IPS-15b (cell line): ENCODE measurements at regions not wholly inside any gene's neighbourhood (a gene's known extent, or its start where the extent isn't known, plus 50 kb on each side); places are given as distances from the start of the nearest gene placed in this dataset.

Experiments used
- H3K27me3 ChIP-seq: one replicate; pipeline ENCODE4 v1.6.1; 2013; ENCODE audit warnings: low read length; ENCODE audit not compliant: control insufficient read depth, insufficient read depth
- H3K36me3 ChIP-seq: one replicate; pipeline ENCODE4 v1.6.1; 2013; ENCODE audit warnings: low read length; ENCODE audit not compliant: control insufficient read depth, insufficient read depth
- H3K4me1 ChIP-seq: one replicate; pipeline ENCODE4 v1.6.1; 2013; ENCODE audit warnings: mild to moderate bottlenecking, low read length; ENCODE audit not compliant: control insufficient read depth, insufficient read depth
- H3K4me3 ChIP-seq: one replicate; pipeline ENCODE4 v1.5.1; 2013; ENCODE audit warnings: low read depth, low read length
- H3K9ac ChIP-seq: one replicate; pipeline ENCODE4 v1.6.1; 2013; ENCODE audit warnings: low read depth, mild to moderate bottlenecking, low read length
- H3K9me3 ChIP-seq: one replicate; pipeline ENCODE4 v1.6.1; 2013; ENCODE audit warnings: mild to moderate bottlenecking, low read length; ENCODE audit not compliant: control insufficient read depth, insufficient read depth

- no peaks in the 10 kb centered on the region for H3K36me3 ChIP-seq
- no peaks in the 10 kb centered on the region for H3K27me3 ChIP-seq
- H3K9me3 ChIP-seq, result no peaks in the 10 kb centered on the region
- H3K4me3 ChIP-seq, result no peak overlapping the region
- no peak overlapping the region for H3K9ac ChIP-seq
- H3K4me1 ChIP-seq, result no peaks in the 10 kb centered on the region
Observed at GRCh38 chr12:67370979-67371378, 101.8 kb downstream of the CAND1 start.

GRCh38 chr12:67377021-67377420, 107.9 kb downstream of the CAND1 start:
- H3K4me1 ChIP-seq, result no peaks in the 10 kb centered on the region
- no peaks in the 10 kb centered on the region for H3K9me3 ChIP-seq
- no peaks in the 10 kb centered on the region for H3K27me3 ChIP-seq
- H3K36me3 ChIP-seq, result no peaks in the 10 kb centered on the region
- no peak overlapping the region for H3K9ac ChIP-seq
- no peak overlapping the region for H3K4me3 ChIP-seq

GRCh38 chr12:67377541-67377940, 108.4 kb downstream of the CAND1 start:
- H3K9me3 ChIP-seq, result no peaks in the 10 kb centered on the region
- no peaks in the 10 kb centered on the region for H3K4me1 ChIP-seq

DNA sequence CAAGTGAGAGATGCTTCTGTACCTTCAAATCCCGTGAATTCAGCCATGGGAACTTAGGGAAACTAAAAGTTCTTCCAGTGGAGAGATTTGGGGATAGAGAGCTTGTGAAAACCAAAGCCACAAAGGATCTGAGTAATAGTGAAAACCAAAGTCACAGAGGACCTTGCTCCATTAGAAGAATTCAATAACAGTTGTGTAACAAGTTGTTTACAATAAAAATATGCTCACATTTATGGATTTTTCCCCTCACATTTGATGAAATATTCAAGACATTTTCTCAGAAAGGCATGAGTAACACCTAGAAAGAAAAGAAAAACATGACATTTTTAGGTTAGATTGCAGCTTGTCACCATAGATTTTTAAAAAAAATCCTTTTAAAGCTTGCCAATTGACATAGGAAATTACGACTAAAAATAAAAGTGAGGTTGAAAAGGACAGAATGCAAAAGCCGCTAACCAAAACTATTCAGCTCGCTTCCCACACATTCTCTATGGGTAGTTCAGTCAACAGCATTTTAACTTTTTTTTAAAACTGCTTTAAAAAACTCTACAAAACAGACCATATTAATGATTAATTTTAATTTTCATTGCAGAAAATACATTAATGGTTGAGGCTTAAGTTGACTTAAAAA, 113.2 kb downstream of the CAND1 start:
- Histone ChIP-seq H3K4me3 (no peak overlapping the region), H3K36me3 (no peaks in the 10 kb centered on the region), H3K4me1 (no peaks in the 10 kb centered on the region), H3K9me3 (no peaks in the 10 kb centered on the region), H3K27me3 (no peaks in the 10 kb centered on the region), H3K9ac (no peak overlapping the region)

More at GRCh38 chr12:67377541-67377940, 108.4 kb downstream of the CAND1 start:
- H3K4me3 ChIP-seq, result no peak overlapping the region
- no peaks in the 10 kb centered on the region for H3K27me3 ChIP-seq
- no peak overlapping the region for H3K9ac ChIP-seq
- H3K36me3 ChIP-seq, result no peaks in the 10 kb centered on the region

DNA sequence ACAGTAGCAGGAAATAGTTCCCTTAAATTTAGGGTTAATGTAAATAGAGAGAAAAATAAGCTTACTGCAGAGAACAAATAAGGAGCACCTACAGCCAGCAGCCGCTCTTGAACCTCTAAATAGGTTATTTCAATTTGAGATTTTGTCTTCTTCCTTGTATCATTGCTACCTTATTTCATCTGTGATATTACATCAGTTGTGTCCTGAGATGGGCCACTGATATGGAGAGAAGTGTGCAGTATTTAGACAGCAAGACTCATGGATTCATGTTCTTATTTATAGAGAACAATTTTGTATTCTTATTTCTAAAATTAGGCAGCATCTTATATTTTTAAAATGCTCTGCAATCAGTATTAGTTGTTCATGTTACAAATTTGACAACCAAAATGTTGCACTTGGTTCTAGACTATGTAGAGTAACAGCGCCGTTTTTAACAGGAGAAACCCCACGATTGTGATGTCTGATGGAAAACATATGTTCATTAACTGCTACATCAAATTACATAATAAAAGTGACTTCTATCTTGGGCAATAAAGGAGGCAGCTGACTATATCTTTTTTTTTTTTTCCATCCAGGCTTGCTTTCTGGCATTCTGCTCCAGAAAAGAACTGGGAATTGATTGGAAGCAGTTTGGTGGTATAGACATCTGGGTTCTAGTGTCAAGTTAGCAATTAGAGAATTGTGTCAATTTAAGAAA, 117.9 kb downstream of the CAND1 start:
- H3K27me3 ChIP-seq, result no peaks in the 10 kb centered on the region
- H3K4me3 ChIP-seq, result no peak overlapping the region
- no peaks in the 10 kb centered on the region for H3K9me3 ChIP-seq
- no peak overlapping the region for H3K9ac ChIP-seq
- H3K4me1 ChIP-seq, result no peaks in the 10 kb centered on the region
- no peaks in the 10 kb centered on the region for H3K36me3 ChIP-seq

- H3K9me3 ChIP-seq, result no peaks in the 10 kb centered on the region
- no peak overlapping the region for H3K9ac ChIP-seq
- no peak overlapping the region for H3K4me3 ChIP-seq
- H3K36me3 ChIP-seq, result no peaks in the 10 kb centered on the region
- no peaks in the 10 kb centered on the region for H3K27me3 ChIP-seq
- no peaks in the 10 kb centered on the region for H3K4me1 ChIP-seq
Observed at GRCh38 chr12:67388331-67389138, 119.4 kb downstream of the CAND1 start.

DNA sequence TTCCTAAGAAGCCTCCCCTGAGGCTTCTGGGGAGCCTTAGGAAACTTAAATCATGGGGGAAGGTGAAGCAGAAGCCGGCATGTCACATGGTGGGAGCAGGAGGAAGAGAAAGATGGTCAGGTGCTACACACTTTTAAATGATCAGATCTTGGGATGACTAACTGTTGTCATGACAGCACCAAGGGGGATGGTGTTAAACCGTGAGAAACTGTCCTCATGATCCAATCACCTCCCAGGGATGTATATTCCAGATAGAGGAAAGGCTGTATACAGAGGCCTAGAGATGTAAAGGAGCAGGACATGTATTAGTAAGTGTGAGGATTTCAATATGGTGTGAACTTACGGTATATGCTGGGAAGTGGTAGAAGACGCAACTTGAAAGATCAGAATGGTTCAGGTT, 121.1 kb downstream of the CAND1 start:
- Histone ChIP-seq H3K4me3 (no peak overlapping the region), H3K9me3 (no peaks in the 10 kb centered on the region), H3K4me1 (peaks cover 2% of the 10 kb centered on the region), H3K9ac (no peak overlapping the region), H3K36me3 (no peaks in the 10 kb centered on the region), H3K27me3 (no peaks in the 10 kb centered on the region)

DNA sequence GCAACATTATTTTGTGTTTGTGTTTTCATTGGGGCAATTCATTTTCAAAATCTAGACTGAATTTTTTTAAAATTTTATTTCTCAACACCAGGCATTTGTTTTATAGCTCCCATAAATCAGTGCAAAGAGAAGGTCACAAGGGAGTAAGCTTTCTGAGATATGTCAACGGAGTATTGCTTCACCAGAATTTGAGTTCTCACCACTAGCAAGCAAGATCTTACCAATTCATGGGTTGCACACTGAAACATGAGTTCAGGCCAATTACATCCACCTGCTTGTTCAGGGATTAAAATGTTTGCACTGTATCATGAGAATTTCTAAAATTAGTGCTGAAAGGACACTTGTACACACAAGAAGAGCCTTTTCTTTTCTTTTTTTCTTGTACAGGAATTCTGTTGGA, 121.9 kb downstream of the CAND1 start:
- H3K27me3 ChIP-seq, result no peaks in the 10 kb centered on the region
- no peak overlapping the region for H3K4me3 ChIP-seq
- H3K9me3 ChIP-seq, result no peaks in the 10 kb centered on the region
- no peak overlapping the region for H3K9ac ChIP-seq
- H3K4me1 ChIP-seq, result peaks cover 2% of the 10 kb centered on the region
- no peaks in the 10 kb centered on the region for H3K36me3 ChIP-seq

- no peaks in the 10 kb centered on the region for H3K9me3 ChIP-seq
- H3K36me3 ChIP-seq, result no peaks in the 10 kb centered on the region
- H3K9ac ChIP-seq, result no peak overlapping the region
- no peak overlapping the region for H3K4me3 ChIP-seq
- peaks cover 2% of the 10 kb centered on the region for H3K4me1 ChIP-seq
- no peaks in the 10 kb centered on the region for H3K27me3 ChIP-seq
Observed at GRCh38 chr12:67391656-67392055, 122.5 kb downstream of the CAND1 start.

DNA sequence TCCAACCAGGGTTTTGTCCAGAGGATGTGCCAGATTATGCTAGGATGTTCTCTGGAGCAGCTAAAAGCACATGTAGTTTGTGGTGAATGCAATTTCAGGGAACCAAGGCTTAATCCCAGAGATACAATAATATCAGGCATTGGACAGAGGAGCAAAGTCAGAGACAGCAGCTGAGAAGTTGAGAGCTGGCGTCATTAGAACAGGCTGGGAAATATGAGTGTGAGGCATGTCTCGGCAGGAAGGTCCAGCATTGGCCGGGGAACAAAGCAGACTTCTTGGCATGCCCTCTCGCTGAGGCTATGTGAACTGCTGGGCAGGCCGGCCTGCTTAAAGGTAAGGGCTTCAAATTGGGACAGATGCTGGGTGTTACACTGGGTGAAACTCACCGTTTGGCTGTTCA, 125.4 kb downstream of the CAND1 start:
- H3K4me1 ChIP-seq, result peaks cover 2% of the 10 kb centered on the region
- H3K9me3 ChIP-seq, result no peaks in the 10 kb centered on the region
- H3K27me3 ChIP-seq, result no peaks in the 10 kb centered on the region
- no peak overlapping the region for H3K9ac ChIP-seq
- H3K36me3 ChIP-seq, result no peaks in the 10 kb centered on the region
- no peak overlapping the region for H3K4me3 ChIP-seq

DNA sequence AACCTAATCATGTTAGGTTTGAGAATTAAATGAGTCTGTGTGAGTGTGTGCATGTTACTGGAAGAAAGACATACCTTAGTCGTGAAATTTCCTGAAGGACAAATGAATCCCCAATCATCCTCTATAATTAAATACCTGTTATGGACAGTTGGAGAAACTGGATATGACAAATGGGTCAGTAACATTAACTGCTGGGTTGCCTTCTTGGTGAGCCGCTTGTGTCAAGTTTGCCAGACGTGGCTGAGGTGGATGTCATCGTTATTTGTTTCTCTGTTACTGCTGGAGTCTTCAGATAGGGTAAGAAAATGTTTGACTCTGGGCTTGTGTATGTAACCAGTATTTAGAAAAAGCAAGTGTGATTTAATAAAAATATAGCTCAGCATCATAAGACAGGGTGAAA, 131.6 kb downstream of the CAND1 start:
- Histone ChIP-seq H3K9me3 (no peaks in the 10 kb centered on the region), H3K4me3 (no peak overlapping the region), H3K9ac (no peak overlapping the region), H3K27me3 (no peaks in the 10 kb centered on the region), H3K4me1 (no peaks in the 10 kb centered on the region), H3K36me3 (no peaks in the 10 kb centered on the region)

- H3K4me3 ChIP-seq, result no peak overlapping the region
- H3K9me3 ChIP-seq, result no peaks in the 10 kb centered on the region
- no peak overlapping the region for H3K9ac ChIP-seq
- peaks cover 9% of the 10 kb centered on the region for H3K4me1 ChIP-seq
- no peaks in the 10 kb centered on the region for H3K27me3 ChIP-seq
- no peaks in the 10 kb centered on the region for H3K36me3 ChIP-seq
Observed at GRCh38 chr12:67410246-67410645, 141.1 kb downstream of the CAND1 start.
